ENCODE measurements at regions not wholly inside any gene's neighbourhood (a gene's known extent, or its start where the extent isn't known, plus 50 kb on each side); places are given as distances from the start of the nearest gene placed in this dataset.

GRCh38 chr1:109826446-109826845, 62.7 kb upstream of the EPS8L3 start:
- H3K36me3 ChIP-seq (ENCODE audit: control insufficient read depth in 1 of 2, insufficient read depth in 2 of 2, low read length in 2 of 2) = no peaks in the 10 kb centered on the region
- no peak overlapping the region for H3K27ac ChIP-seq (ENCODE audit: low read length)
- H3K9me3 ChIP-seq (ENCODE audit: control insufficient read depth in 1 of 2, low read length in 2 of 2) = no peaks in the 10 kb centered on the region
- H3K27me3 ChIP-seq (ENCODE audit: low read depth, low read length) = no peaks in the 10 kb centered on the region
- no peak overlapping the region for H3K4me3 ChIP-seq (ENCODE audit: low read depth in 1 of 2, low read length in 2 of 2)
- H3K4me1 ChIP-seq (ENCODE audit: control insufficient read depth in 1 of 2, insufficient read depth in 2 of 2, low read length in 2 of 2) = peaks cover 10 to 17% of the 10 kb centered on the region in 2 donors

- Histone ChIP-seq H3K9me3 (ENCODE audit: control insufficient read depth in 1 of 2, low read length in 2 of 2) (no peaks in the 10 kb centered on the region), H3K27me3 (ENCODE audit: low read depth, low read length) (no peaks in the 10 kb centered on the region), H3K36me3 (ENCODE audit: control insufficient read depth in 1 of 2, insufficient read depth in 2 of 2, low read length in 2 of 2) (no peaks in the 10 kb centered on the region), H3K4me1 (ENCODE audit: control insufficient read depth in 1 of 2, insufficient read depth in 2 of 2, low read length in 2 of 2) (peaks cover 10 to 21% of the 10 kb centered on the region in 2 donors), H3K27ac (ENCODE audit: low read length) (no peak overlapping the region), H3K4me3 (ENCODE audit: low read depth in 1 of 2, low read length in 2 of 2) (no peak overlapping the region)
Measured at GRCh38 chr1:109824349-109825115, 60.8 kb upstream of the EPS8L3 start.

DNA sequence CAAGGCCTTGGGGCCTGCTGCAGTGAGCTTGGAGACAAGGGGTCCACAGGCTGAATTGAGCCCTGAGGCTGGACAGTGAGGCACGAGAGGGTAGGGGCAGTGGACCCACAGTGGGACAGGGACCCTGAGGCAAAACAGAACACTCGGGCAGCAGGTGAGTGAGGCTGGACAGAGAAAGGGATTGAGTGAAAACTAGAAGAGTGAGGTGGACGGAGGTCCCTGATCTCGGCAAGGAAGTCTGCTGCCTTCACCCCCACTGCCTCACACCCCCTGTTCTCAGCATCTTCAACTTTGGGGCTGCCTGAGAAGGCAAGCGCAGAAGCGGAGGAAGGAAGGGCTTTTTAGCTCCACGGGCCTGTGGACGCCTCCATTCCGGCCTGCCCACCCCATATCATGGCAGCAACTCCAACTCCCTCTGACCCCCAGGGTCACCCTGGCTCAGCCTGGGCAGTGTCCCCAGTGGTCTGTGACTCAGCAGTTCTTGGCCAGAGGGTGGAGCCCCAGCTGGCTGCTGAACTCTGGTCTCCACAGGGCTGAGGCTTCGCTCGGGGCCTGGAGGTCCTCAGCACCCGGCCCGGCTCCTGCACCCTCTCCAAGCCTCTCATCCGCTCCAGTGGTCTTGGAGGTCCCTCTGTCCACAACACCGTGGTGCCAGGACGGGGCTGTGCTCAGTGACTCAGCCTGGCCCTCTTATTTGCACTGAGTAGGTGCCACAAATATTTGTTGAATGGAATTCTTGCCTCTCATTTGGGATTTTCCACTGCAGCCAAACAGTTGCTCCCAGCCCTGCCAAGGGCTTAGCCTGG, 60.0 kb upstream of the EPS8L3 start:
- H3K27ac ChIP-seq (ENCODE audit: low read length) = no peak overlapping the region
- no peaks in the 10 kb centered on the region for H3K9me3 ChIP-seq (ENCODE audit: control insufficient read depth in 1 of 2, low read length in 2 of 2)
- H3K4me3 ChIP-seq (ENCODE audit: low read depth in 1 of 2, low read length in 2 of 2) = no peak overlapping the region
- peaks cover 12 to 21% of the 10 kb centered on the region in 2 donors for H3K4me1 ChIP-seq (ENCODE audit: control insufficient read depth in 1 of 2, insufficient read depth in 2 of 2, low read length in 2 of 2)
- no peaks in the 10 kb centered on the region for H3K36me3 ChIP-seq (ENCODE audit: control insufficient read depth in 1 of 2, insufficient read depth in 2 of 2, low read length in 2 of 2)
- H3K27me3 ChIP-seq (ENCODE audit: low read depth, low read length) = no peaks in the 10 kb centered on the region

GRCh38 chr1:109822749-109823542, 59.2 kb upstream of the EPS8L3 start:
- H3K36me3 ChIP-seq (ENCODE audit: control insufficient read depth in 1 of 2, insufficient read depth in 2 of 2, low read length in 2 of 2) = no peaks in the 10 kb centered on the region
- peaks cover 18 to 21% of the 10 kb centered on the region in 2 donors for H3K4me1 ChIP-seq (ENCODE audit: control insufficient read depth in 1 of 2, insufficient read depth in 2 of 2, low read length in 2 of 2)
- no peaks in the 10 kb centered on the region for H3K27me3 ChIP-seq (ENCODE audit: low read depth, low read length)
- H3K27ac ChIP-seq (ENCODE audit: low read length) = no peak overlapping the region
- H3K4me3 ChIP-seq (ENCODE audit: low read depth in 1 of 2, low read length in 2 of 2) = no peak overlapping the region
- no peaks in the 10 kb centered on the region for H3K9me3 ChIP-seq (ENCODE audit: control insufficient read depth in 1 of 2, low read length in 2 of 2)

- Histone ChIP-seq H3K4me1 (ENCODE audit: control insufficient read depth in 1 of 2, insufficient read depth in 2 of 2, low read length in 2 of 2) (peaks cover 18 to 21% of the 10 kb centered on the region in 2 donors), H3K9me3 (ENCODE audit: control insufficient read depth in 1 of 2, low read length in 2 of 2) (no peaks in the 10 kb centered on the region), H3K36me3 (ENCODE audit: control insufficient read depth in 1 of 2, insufficient read depth in 2 of 2, low read length in 2 of 2) (no peaks in the 10 kb centered on the region), H3K27ac (ENCODE audit: low read length) (peak overlapping the region; percentile 45), H3K27me3 (ENCODE audit: low read depth, low read length) (no peaks in the 10 kb centered on the region), H3K4me3 (ENCODE audit: low read depth in 1 of 2, low read length in 2 of 2) (no peak overlapping the region)
Measured at GRCh38 chr1:109821831-109822745, 58.4 kb upstream of the EPS8L3 start.

GRCh38 chr1:109821221-109821669, 57.5 kb upstream of the EPS8L3 start:
- H3K27ac ChIP-seq (ENCODE audit: low read length) = no peak overlapping the region
- H3K4me1 ChIP-seq (ENCODE audit: control insufficient read depth in 1 of 2, insufficient read depth in 2 of 2, low read length in 2 of 2) = peaks cover 18 to 21% of the 10 kb centered on the region in 2 donors

GRCh38 chr1:109819906-109820305, 56.2 kb upstream of the EPS8L3 start:
- H3K4me3 ChIP-seq (ENCODE audit: low read depth in 1 of 2, low read length in 2 of 2) = no peak overlapping the region
- no peaks in the 10 kb centered on the region for H3K27me3 ChIP-seq (ENCODE audit: low read depth, low read length)
- H3K27ac ChIP-seq (ENCODE audit: low read length) = no peak overlapping the region
- H3K4me1 ChIP-seq (ENCODE audit: control insufficient read depth in 1 of 2, insufficient read depth in 2 of 2, low read length in 2 of 2) = peaks cover 18 to 21% of the 10 kb centered on the region in 2 donors
- no peaks in the 10 kb centered on the region for H3K36me3 ChIP-seq (ENCODE audit: control insufficient read depth in 1 of 2, insufficient read depth in 2 of 2, low read length in 2 of 2)
- H3K9me3 ChIP-seq (ENCODE audit: control insufficient read depth in 1 of 2, low read length in 2 of 2) = no peaks in the 10 kb centered on the region

More at GRCh38 chr1:109821221-109821669, 57.5 kb upstream of the EPS8L3 start:
- Histone ChIP-seq H3K27me3 (ENCODE audit: low read depth, low read length) (no peaks in the 10 kb centered on the region), H3K36me3 (ENCODE audit: control insufficient read depth in 1 of 2, insufficient read depth in 2 of 2, low read length in 2 of 2) (no peaks in the 10 kb centered on the region), H3K4me3 (ENCODE audit: low read depth in 1 of 2, low read length in 2 of 2) (no peak overlapping the region), H3K9me3 (ENCODE audit: control insufficient read depth in 1 of 2, low read length in 2 of 2) (no peaks in the 10 kb centered on the region)

DNA sequence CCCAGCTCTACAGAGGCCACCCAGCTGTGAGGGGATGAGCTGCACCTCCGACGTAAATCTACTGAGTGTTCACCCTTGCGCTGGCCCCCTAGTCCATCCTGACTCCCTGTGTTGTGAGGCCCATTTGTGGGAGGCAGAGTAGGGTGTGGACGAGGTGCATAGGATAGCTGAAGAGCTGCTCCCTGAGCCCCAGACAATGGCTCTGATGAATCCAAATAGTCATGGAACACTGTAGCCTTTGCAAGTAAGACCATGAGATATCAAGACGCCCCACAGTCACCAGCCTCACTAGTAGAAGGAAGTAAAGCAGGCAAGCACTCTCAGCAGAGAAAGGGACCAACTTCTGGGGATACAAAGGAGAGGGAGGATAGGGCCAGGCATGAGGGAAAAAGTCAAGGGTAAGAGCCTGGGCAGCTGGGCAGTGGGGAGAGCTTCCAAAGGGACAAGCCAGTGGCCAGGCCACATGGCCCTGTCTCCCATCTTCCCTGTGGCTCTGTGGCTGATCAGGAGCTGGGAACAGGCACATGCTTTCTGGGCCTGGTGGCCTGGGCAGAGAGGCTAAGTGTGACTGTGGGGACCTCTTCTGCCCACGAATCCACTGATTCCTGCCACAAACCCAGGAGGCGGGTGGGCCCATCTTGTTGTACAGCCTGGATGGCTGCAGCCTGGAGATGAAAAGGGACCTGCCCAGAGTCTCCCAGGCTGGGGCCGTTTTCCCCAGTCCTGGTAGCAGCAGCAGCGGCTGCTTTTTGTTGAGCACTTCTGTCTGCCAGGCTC, 55.5 kb upstream of the EPS8L3 start:
- Histone ChIP-seq H3K27ac (ENCODE audit: low read length) (no peak overlapping the region), H3K4me1 (ENCODE audit: control insufficient read depth in 1 of 2, insufficient read depth in 2 of 2, low read length in 2 of 2) (peaks cover 13 to 19% of the 10 kb centered on the region in 2 donors), H3K9me3 (ENCODE audit: control insufficient read depth in 1 of 2, low read length in 2 of 2) (no peaks in the 10 kb centered on the region), H3K36me3 (ENCODE audit: control insufficient read depth in 1 of 2, insufficient read depth in 2 of 2, low read length in 2 of 2) (no peaks in the 10 kb centered on the region), H3K4me3 (ENCODE audit: low read depth in 1 of 2, low read length in 2 of 2) (no peak overlapping the region), H3K27me3 (ENCODE audit: low read depth, low read length) (no peaks in the 10 kb centered on the region)

DNA sequence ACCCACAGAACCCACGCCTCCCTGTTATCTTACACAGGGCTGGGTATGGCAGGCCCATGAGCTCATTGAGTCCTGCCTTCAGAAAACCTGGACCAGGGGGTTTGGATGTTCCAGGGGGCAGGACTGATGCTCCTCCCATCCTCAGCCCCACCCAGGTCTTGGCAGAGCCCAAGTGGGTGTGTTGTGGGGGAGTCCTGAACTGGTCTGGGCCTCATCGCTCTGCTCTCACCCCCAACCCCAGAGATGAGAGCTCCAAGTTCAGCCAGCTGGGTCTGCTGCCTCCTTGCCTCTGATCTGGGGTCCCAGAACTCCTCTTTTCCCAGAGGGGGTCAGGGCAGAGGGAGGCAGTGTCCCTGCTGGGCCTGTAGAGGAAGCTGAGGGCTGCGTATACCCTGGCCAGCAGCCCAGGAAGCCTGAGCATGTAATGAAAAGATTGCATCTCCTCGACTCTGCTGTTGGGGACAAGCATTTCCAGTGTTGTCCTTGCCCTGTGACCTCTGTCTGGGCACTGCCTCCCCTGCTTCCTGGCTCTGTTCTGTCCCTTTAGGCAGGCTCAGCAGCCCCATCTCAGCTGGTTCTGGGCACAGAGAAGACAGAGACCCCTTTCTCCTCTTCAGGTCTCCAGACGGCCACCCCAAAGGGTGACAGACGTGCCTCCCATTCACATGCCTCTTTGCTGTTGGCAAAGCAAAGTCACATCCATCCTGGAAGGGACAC, 54.7 kb upstream of the EPS8L3 start:
- Histone ChIP-seq H3K4me3 (ENCODE audit: low read depth in 1 of 2, low read length in 2 of 2) (no peak overlapping the region), H3K4me1 (ENCODE audit: control insufficient read depth in 1 of 2, insufficient read depth in 2 of 2, low read length in 2 of 2) (peaks cover 8 to 11% of the 10 kb centered on the region in 2 donors), H3K27ac (ENCODE audit: low read length) (no peak overlapping the region), H3K9me3 (ENCODE audit: control insufficient read depth in 1 of 2, low read length in 2 of 2) (no peaks in the 10 kb centered on the region), H3K36me3 (ENCODE audit: control insufficient read depth in 1 of 2, insufficient read depth in 2 of 2, low read length in 2 of 2) (no peaks in the 10 kb centered on the region), H3K27me3 (ENCODE audit: low read depth, low read length) (no peaks in the 10 kb centered on the region)
